ENCODE measurements at regions not wholly inside any gene's neighbourhood (a gene's known extent, or its start where the extent isn't known, plus 50 kb on each side); places are given as distances from the start of the nearest gene placed in this dataset.

DNA sequence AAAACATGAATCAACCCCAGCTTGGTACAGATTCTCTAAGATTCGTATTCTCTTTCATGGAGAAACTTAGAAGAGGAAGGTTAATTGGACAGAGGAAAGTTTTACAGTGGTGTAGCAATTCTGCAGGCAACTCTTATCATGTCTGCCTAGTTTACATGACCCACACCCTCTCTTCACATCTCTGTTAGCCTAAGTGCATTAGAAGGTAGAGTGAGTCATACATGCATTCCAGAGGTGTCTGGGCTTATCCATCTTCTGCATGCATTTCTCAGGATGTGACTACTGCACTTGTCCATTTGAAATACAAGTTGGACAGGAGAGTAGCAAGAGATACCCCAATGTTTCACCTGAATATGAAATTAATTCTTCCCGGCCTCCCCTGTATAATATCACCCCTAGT, 578.4 kb upstream of the NCAM2 start:
- 9% methylated on average over 2 of the region's 2 CpGs for WGBS (ENCODE audit: insufficient coverage, low coverage, missing lambda C conversion rate)
- in situ Hi-C loops (cut with MboI) = no loop called here
- intact Hi-C loops (cut with micrococcal nuclease) = no loop called here
- no peak overlapping the region for H3K4me3 ChIP-seq
- H3K27me3 ChIP-seq (ENCODE audit: control insufficient read depth in 2 of 2, insufficient read depth in 2 of 2, low read length in 2 of 2) = no peaks in the 10 kb centered on the region
- H3K27ac ChIP-seq (ENCODE audit: extremely low read depth, low read depth, low read length) = no peak overlapping the region
- H3K36me3 ChIP-seq (ENCODE audit: control insufficient read depth, insufficient read depth, low read length) = no peaks in the 10 kb centered on the region
- no peaks in the 10 kb centered on the region for H4K20me1 ChIP-seq (replicated peaks; ENCODE audit: control insufficient read depth, insufficient read depth, low read length)
- no peak overlapping the region for H2AFZ ChIP-seq (ENCODE audit: low read depth, low read length)
- no peaks in the 10 kb centered on the region for H3K79me2 ChIP-seq (ENCODE audit: control insufficient read depth, insufficient read depth, low read length)
- TF ChIP-seq STAG1 (CRISPR knock-in tag; IDR thresholded peaks at IDR 0.05; ENCODE audit: borderline replicate concordance) = no peak
- ChIA-PET CTCF (ENCODE audit: low intra/inter-chr PET ratio) (no interaction called here), POLR2A (interaction anchor here (1.2 kb wide), 1 partner anchor 20 kb away, joined by 3 read pairs; no protein-coding TSS in a partner anchor)
- DNase-seq (ENCODE audit: extremely low read depth in 1 of 4, low spot score in 3 of 4) (no peak), ATAC-seq (no peak), FAIRE-seq (no peak)
- H3K4me2 ChIP-seq (ENCODE audit: insufficient read depth, low read length) = no peak overlapping the region
- no peak overlapping the region for H3K9ac ChIP-seq (ENCODE audit: insufficient read depth in 1 of 2, low read depth in 2 of 2, low read length in 2 of 2)
- H3K9me3 ChIP-seq (replicated peaks; ENCODE audit: control insufficient read depth, insufficient read depth, low read depth, low read length) = no peaks in the 10 kb centered on the region
- H3K9me1 ChIP-seq (ENCODE audit: control insufficient read depth, insufficient read depth, low read length) = no peaks in the 10 kb centered on the region
- no TSS peak for BruUV-seq (replicated peaks)
- H3K4me1 ChIP-seq (replicated peaks in 1 of 2; ENCODE audit: control insufficient read depth in 2 of 2, insufficient read depth in 2 of 2, low read length in 2 of 2) = no peaks in the 10 kb centered on the region

DNA sequence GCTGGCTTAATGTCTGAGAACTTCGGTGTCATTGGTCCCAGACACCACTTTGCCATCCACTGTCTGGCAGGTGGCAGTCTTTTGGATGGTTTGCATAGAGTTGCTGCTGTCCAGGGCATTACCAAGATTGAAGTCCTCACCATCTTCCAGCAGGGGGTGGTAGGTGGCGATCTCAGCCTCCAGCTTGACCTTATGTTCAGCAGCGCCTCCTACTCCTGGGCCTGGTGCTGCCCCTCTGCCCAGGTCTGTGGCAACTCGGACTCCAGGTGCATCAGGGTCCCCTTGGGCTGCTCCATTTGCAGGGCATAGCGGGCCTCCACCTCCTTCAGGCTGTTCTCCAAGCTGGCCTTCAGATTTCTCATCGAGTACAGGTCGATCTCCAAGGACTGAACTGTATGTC, 573.3 kb upstream of the NCAM2 start:
- no peaks in the 10 kb centered on the region for H3K9me3 ChIP-seq (replicated peaks; ENCODE audit: control insufficient read depth, insufficient read depth, low read depth, low read length)
- ATAC-seq (peak; percentile 29; the same call in 1 of the 3 replicates), DNase-seq (ENCODE audit: extremely low read depth in 1 of 4, low spot score in 3 of 4) (peak in 1 of 4 experiments; percentile 37), FAIRE-seq (no peak)
- no peak overlapping the region for H3K27ac ChIP-seq (ENCODE audit: extremely low read depth, low read depth, low read length)
- no peaks in the 10 kb centered on the region; a peak in 1 of 5 replicates for H3K4me1 ChIP-seq (replicated peaks in 1 of 2; ENCODE audit: control insufficient read depth in 2 of 2, insufficient read depth in 2 of 2, low read length in 2 of 2)
- no TSS peak for BruUV-seq (replicated peaks)
- H3K4me2 ChIP-seq (ENCODE audit: insufficient read depth, low read length) = 0 out of 2 replicates have a peak overlapping the region, but pooled peaks have one; percentile 11
- no peaks in the 10 kb centered on the region for H3K36me3 ChIP-seq (ENCODE audit: control insufficient read depth, insufficient read depth, low read length)
- H3K9ac ChIP-seq (ENCODE audit: insufficient read depth in 1 of 2, low read depth in 2 of 2, low read length in 2 of 2) = no peak overlapping the region
- peak overlapping the region; percentile 76; the same call in 1 of the 2 replicates for H2AFZ ChIP-seq (ENCODE audit: low read depth, low read length)
- ChIA-PET CTCF (ENCODE audit: low intra/inter-chr PET ratio) (no interaction called here), POLR2A (interaction anchor here (1.0 kb wide), 1 partner anchor 10 kb away, joined by 3 read pairs; no protein-coding TSS in a partner anchor)
- intact Hi-C loops (cut with micrococcal nuclease) (no loop called here), in situ Hi-C loops (cut with MboI) (no loop called here)
- no peak overlapping the region for H3K4me3 ChIP-seq
- TF ChIP-seq, protein P1, sequence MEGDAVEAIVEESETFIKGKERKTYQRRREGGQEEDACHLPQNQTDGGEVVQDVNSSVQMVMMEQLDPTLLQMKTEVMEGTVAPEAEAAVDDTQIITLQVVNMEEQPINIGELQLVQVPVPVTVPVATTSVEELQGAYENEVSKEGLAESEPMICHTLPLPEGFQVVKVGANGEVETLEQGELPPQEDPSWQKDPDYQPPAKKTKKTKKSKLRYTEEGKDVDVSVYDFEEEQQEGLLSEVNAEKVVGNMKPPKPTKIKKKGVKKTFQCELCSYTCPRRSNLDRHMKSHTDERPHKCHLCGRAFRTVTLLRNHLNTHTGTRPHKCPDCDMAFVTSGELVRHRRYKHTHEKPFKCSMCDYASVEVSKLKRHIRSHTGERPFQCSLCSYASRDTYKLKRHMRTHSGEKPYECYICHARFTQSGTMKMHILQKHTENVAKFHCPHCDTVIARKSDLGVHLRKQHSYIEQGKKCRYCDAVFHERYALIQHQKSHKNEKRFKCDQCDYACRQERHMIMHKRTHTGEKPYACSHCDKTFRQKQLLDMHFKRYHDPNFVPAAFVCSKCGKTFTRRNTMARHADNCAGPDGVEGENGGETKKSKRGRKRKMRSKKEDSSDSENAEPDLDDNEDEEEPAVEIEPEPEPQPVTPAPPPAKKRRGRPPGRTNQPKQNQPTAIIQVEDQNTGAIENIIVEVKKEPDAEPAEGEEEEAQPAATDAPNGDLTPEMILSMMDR (IDR thresholded peaks at IDR 0.05 in 2 of 3, conservative IDR thresholded peaks at IDR 0.05 in 1 of 3; ENCODE audit: insufficient read depth in 2 of 3, low read depth in 1 of 3, low read length in 3 of 3) = peak; percentile 45 to 89 (median 46); a peak in 5 of 6 replicates
- peak in 1 of 2 experiments; percentile 25; a peak in 1 of 4 replicates for TF ChIP-seq RAD21 (CRISPR knock-in tag; conservative IDR thresholded peaks at IDR 0.05 in 1 of 2, IDR thresholded peaks at IDR 0.05 in 1 of 2)
- TF ChIP-seq, protein P2, sequence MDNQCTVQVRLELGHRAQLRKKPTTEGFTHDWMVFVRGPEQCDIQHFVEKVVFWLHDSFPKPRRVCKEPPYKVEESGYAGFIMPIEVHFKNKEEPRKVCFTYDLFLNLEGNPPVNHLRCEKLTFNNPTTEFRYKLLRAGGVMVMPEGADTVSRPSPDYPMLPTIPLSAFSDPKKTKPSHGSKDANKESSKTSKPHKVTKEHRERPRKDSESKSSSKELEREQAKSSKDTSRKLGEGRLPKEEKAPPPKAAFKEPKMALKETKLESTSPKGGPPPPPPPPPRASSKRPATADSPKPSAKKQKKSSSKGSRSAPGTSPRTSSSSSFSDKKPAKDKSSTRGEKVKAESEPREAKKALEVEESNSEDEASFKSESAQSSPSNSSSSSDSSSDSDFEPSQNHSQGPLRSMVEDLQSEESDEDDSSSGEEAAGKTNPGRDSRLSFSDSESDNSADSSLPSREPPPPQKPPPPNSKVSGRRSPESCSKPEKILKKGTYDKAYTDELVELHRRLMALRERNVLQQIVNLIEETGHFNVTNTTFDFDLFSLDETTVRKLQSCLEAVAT (IDR thresholded peaks at IDR 0.05) = no peak
- H4K20me1 ChIP-seq (replicated peaks; ENCODE audit: control insufficient read depth, insufficient read depth, low read length) = no peaks in the 10 kb centered on the region
- H3K79me2 ChIP-seq (ENCODE audit: control insufficient read depth, insufficient read depth, low read length) = no peaks in the 10 kb centered on the region
- 6% methylated on average over 5 of the region's 7 CpGs for WGBS (ENCODE audit: insufficient coverage, low coverage, missing lambda C conversion rate)
- no peaks in the 10 kb centered on the region for H3K9me1 ChIP-seq (ENCODE audit: control insufficient read depth, insufficient read depth, low read length)
- no peaks in the 10 kb centered on the region for H3K27me3 ChIP-seq (ENCODE audit: control insufficient read depth in 2 of 2, insufficient read depth in 2 of 2, low read length in 2 of 2)

All from K562 (cell line).